NCI-H510A (cell line): ENCODE measurements at regions not wholly inside any gene's neighbourhood (a gene's known extent, or its start where the extent isn't known, plus 50 kb on each side); places are given as distances from the start of the nearest gene placed in this dataset.
"Not testable (repeated sequence)": the region's sequence is repeated elsewhere in the genome, so short reads cannot be mapped to it uniquely, and the experiment has no call there.

Source experiments
- DNase-seq: peaks from one replicate; lab custom pipeline; 2025; lab: John Stamatoyannopoulos, UW

GRCh38 chr9:6160579-6160978 lies 55.0 kb upstream of the IL33 start:
- no peak for DNase-seq

GRCh38 chr9:6153425-6153824 lies 62.2 kb upstream of the IL33 start:
- no peak for DNase-seq

- DNase-seq = no peak
These were observed 62.8 kb upstream of the IL33 start for GRCh38 chr9:6152788-6153187.

DNA sequence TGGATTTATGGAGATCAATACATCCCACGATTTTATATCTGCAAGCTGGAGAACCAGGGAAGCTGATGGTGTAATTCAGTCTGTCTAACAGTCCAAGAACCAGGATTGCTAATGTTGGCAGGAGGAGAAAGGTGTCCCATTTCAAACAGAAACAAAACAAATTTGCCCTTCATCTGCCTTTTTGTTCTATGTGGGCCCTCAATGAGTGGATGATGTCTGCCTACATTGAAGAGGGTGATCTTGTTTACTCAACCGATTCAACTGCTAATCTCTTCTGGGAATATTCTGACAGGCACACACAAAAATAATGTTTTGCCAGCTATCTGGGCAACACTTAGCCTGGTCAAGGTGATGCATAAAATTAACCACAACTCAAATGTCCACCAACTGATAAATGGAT lies 65.1 kb upstream of the IL33 start:
- DNase-seq = no peak

DNA sequence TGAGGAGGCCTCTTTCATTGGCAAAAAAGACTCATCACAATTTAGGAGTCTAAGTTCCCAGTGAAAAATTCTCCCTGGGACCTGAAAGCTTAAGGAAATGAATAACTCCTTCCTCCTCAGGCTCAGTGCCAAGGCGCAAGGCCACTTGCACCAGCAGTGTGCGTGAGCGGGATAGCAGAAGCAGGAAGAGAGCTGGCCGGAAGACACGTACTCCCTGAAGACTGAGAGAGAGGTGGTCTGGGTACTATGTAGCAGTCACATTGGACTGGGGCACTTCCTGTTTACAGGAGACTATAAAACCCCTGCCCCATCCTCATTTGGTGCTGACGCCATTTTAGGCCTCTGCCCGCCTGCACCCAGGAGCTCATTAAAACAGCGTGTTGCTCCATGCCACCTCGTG lies 66.3 kb upstream of the IL33 start:
- DNase-seq = no peak

- no peak for DNase-seq
These were observed 67.8 kb upstream of the IL33 start for GRCh38 chr9:6147846-6148245.

- DNase-seq = no peak
These were observed 70.7 kb upstream of the IL33 start for GRCh38 chr9:6144947-6145346.

- DNase-seq = no peak
These were observed 72.7 kb upstream of the IL33 start for GRCh38 chr9:6142799-6143454.

DNA sequence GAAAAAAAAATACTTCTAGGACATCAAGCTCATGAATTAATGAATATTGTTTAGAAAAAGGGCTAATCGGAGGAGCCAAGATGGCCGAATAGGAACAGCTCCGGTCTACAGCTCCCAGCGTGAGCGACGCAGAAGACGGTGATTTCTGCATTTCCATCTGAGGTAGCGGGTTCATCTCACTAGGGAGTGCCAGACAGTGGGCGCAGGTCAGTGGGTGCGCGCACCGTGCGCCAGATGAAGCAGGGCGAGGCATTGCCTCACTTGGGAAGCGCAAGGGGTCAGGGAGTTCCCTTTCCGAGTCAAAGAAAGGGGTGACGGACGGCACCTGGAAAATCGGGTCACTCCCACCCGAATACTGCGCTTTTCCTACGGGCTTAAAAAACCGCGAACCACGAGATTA lies 79.8 kb upstream of the IL33 start:
- not testable (repeated sequence) for DNase-seq

DNA sequence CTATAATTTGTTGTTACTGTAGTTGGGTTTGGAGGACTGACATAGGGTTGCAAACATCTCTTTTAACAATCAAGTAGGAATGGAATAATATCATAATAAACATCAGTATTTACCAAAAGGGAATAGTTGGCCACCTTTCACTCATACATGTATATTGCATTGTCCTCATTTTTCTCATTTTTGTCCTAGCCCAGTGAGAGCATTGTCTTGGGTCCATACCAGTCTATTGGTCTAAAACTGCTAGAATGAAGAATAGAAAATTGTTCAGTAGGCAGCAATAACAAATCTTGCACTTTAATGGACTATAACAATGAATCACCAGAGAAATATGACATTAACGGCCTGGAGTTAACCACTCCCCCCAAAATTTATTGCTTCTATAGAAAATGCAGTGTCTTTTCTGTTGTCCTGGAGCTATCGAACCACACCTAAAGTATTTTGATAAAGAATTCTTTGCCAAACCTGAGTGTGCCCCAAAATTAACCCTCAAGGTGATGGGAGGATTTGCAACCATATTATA lies 80.9 kb upstream of the IL33 start:
- DNase-seq = no peak

DNA sequence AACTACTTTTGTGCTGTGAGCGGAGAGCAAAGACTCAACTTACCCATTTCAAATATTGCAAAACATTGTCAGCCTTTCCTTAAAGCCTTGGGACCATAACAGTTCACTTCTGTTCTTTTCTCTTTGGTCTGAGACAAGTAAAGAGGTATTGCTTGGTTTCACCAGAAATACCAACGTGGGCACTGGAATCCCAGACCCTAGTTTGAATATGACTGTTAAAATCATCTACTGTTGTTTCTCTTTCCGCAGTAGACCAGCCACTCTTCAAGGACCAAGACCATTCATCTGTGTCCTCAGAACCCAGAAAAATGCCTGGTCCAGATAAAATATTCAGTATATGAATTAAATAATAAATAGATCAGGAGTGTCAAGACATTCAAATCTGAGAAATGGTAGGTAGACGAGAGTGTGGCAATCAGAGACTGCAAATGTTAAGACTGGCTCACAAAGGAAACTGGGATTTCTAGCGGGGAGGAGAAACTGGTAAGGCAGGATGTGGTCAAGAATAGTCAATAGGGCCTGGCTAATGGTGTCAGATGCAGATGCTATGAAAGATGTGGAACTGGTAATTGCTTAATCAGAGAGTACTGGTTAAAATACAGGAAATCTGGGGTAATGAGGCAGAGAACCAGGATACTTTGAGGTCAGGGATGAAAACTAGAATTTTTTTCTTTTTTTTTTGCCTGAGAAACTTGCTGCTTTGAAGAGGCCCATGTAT lies 82.1 kb upstream of the IL33 start:
- DNase-seq = no peak

- no peak for DNase-seq
These were observed 83.0 kb upstream of the IL33 start for GRCh38 chr9:6132650-6133049.

DNA sequence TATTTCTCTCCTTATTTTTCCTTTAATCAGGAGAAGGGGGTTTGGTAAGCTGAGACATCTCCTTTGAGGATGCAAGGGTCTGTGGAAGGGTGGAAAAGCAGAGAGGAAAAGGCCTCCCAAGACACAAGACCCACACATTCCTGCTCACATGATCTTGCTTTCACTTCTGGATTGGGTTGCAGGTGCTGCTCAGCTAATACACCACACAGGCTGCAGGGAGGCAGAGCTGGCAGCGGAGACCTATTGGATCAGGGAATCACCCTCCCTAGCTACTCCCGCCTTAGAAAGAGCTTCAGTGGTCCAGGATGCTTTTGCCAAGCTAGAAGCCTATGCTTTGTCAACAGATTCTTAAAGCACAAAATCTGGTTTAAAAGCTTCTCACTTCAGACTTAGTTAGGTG lies 87.6 kb upstream of the IL33 start:
- no peak for DNase-seq

DNA sequence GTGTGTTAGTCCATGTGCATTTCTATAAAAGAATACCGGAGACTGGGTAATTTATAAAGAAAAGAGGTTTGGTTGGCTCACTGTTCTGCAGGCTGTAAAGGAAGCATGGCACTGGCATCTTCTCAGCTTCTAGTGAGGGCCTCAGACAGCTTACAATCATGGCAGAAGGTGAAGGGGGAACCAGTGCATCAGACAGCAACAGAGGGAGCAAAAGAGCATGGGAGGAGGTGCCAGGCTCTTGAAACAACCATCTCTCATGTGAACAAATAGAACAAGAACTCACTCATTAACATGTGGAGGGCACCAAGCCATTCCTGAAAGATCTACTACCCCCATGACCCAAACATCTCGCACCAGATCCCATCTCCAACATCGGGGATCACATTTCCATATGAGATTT lies 89.2 kb upstream of the IL33 start:
- DNase-seq = no peak

DNA sequence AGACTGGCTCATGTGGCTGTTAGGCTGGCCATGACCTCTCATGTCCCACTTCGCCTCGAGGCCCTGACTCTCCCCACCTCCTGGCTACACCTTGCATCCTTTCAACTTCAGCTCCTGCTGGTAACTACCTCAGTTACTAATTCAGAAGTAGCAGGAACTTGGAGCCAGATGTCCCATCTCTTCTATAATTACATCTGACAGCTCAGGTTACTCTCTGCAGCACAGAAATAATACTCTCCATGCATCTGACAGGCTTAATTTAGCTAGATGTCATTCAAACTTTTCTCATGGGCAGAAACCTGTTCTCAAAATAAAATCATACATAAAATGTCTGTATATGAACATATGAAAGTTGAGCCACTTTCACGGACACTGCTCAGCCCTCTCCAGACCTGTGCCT lies 92.2 kb upstream of the IL33 start:
- DNase-seq = no peak

DNA sequence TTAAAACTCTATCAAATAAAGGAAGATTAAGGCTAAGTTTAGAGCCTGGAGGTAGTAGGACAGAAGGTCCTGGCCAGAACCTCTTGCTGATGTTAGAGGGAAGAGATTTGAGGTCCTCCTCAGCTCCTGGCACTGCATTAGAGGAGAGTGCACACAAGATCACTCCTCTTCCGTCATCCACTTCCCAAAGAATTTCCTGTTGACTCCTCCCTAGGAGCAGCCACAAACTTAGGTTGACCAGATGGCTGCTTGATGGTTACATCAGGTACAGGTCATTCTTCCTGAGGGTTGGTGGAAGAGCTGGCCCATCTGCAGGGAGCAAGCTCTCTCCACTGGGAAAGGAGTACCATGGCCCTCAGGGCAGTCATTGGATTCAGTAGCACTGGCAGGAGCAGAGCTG lies 93.9 kb upstream of the IL33 start:
- no peak for DNase-seq

GRCh38 chr9:6114424-6114823 lies 99.0 kb upstream of the RANBP6 start:
- DNase-seq = no peak

- DNase-seq = no peak
These were observed 98.4 kb upstream of the RANBP6 start for GRCh38 chr9:6113819-6114218.

DNA sequence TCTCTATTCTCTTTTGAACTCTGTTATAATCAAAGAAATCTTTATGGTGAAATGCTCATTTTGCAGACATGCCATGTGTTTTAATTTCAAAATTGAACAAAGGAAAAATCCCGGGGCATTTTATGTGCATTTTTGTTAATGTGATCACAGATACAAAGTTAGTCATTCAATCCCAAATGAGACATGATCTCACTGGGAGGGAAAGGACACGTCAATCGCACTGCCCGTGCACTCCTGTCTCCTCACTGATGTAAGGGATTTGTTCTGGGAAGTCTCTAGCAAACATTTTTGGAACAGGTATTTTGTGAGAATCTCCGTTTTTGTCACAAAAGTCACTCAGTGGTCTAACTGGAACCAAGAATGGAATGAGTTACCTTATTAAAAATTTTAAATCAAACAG lies 97.9 kb upstream of the RANBP6 start:
- no peak for DNase-seq

DNA sequence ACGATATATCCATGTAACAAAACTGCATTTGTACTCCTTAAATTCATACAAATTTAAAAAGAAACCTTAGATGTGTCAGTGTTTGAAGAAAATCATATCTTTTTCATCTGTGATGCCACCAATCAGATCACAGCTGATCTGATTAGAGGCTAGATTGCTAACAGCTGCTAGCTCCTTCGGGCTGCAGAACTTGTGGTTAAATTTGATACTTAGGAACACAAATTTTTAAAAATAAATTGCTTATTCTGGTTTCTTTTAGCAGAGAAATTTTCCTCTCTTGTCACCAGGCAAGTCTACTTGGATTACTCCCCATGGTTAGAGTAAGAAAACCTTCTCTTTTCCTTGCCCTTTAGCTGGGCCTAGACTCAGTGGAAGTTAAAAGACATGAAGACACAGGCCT lies 94.6 kb upstream of the RANBP6 start:
- no peak for DNase-seq

DNA sequence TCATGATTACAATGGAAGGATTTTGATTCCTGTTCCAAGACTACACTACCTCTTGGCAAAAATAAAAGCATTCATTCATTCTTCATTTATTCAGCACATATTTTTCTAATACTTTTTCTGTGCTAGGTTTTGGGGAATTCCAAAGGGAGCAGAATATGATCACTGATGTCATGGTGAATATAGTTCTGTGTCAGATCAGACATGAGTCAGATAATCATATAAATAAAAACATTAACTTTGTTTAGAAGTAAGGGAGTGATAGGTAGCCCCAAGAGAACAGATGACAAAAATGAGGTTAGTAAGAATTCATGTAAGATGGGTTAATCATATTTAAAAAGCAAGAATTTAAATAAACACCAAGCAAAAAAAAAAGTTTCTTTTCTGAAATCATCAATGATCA lies 94.1 kb upstream of the RANBP6 start:
- DNase-seq = no peak

GRCh38 chr9:6106711-6107339 lies 91.4 kb upstream of the RANBP6 start:
- DNase-seq = no peak

DNA sequence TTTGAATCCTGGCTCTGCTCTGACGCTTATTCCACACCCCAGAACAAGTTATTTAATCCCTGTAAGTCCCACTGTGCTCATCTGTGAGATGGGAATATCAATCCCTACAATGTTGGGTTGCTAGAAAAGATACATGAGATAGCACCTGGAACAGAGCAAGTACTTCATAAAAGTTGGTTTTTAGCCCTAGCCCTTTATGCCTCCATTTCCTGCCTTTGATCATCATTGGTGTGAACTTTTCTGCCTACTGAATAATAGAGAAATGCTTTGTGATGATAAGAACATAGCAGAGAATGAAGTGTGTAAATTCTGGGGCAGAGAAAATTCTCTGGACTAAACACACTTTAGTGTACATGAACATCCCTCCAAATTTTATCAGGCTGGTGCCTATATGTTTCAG lies 90.3 kb upstream of the RANBP6 start:
- DNase-seq = no peak
